Esophagus muscularis mucosa (tissue), 4 donors: ENCODE measurements at regions not wholly inside any gene's neighbourhood (a gene's known extent, or its start where the extent isn't known, plus 50 kb on each side); places are given as distances from the start of the nearest gene placed in this dataset.

Experiments used
- EP300 ChIP-seq: sonication (generic); formaldehyde crosslinking; IDR thresholded peaks from one replicate; pipeline ENCODE4 v1.6.1; 2017; ENCODE audit warnings: antibody characterized with exemption
- POLR2A ChIP-seq: fragments of 450-650 bp; IDR thresholded peaks from one replicate; pipeline ENCODE4 v1.6.1; 2017; ENCODE audit warnings: antibody characterized with exemption, moderate library complexity, mild to moderate bottlenecking, low read depth
- POLR2AphosphoS5 ChIP-seq, 2 donors: sonication (generic); formaldehyde crosslinking; IDR thresholded peaks; one replicate each; pipeline ENCODE4 v1.6.1; 2017; ENCODE audit warnings: antibody characterized with exemption in 2 of 2
- TF ChIP-seq, protein P1 (sequence below), 3 experiments: fragments of 200-600 bp in 2 of 3; fragments of 450-650 bp in 1 of 3; sonication (generic) in 2 of 3; IDR thresholded peaks; one replicate each; pipeline ENCODE4 v1.5.1; 2017 to 2019; ENCODE audit warnings: antibody characterized with exemption in 3 of 3, mild to moderate bottlenecking in 2 of 3, moderate library complexity in 1 of 3

DNA sequence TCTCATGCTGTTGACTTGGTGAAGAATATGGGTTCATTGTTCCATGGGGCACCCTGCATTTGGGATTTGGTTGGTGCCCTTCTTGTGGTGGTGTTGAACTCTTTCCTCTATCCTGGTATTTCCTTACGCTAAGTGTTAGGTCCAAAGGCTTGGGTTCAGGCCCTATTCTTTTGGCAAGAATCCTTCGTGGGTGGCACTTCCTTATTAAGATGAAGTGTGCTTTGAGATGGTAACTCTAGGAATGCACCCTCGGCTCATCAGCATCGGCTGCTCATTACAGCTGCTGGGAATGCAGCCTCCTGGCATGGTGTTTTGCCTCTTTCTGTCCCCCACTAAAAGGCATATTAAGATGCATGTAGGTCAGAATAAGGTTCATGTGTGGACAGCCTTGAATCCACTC is 380.7 kb downstream of the RPS24 start:
- no peak for TF ChIP-seq POLR2A
- TF ChIP-seq, protein P1, sequence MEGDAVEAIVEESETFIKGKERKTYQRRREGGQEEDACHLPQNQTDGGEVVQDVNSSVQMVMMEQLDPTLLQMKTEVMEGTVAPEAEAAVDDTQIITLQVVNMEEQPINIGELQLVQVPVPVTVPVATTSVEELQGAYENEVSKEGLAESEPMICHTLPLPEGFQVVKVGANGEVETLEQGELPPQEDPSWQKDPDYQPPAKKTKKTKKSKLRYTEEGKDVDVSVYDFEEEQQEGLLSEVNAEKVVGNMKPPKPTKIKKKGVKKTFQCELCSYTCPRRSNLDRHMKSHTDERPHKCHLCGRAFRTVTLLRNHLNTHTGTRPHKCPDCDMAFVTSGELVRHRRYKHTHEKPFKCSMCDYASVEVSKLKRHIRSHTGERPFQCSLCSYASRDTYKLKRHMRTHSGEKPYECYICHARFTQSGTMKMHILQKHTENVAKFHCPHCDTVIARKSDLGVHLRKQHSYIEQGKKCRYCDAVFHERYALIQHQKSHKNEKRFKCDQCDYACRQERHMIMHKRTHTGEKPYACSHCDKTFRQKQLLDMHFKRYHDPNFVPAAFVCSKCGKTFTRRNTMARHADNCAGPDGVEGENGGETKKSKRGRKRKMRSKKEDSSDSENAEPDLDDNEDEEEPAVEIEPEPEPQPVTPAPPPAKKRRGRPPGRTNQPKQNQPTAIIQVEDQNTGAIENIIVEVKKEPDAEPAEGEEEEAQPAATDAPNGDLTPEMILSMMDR (IDR thresholded peaks at IDR 0.05) = no peak
- TF ChIP-seq EP300 = no peak
- no peak for TF ChIP-seq POLR2AphosphoS5 (IDR thresholded peaks at IDR 0.05)
